CD14-positive monocyte (primary cell): ENCODE measurements at regions not wholly inside any gene's neighbourhood (a gene's known extent, or its start where the extent isn't known, plus 50 kb on each side); places are given as distances from the start of the nearest gene placed in this dataset.

Source experiments
- DNase-seq, 3 donors: peaks; one replicate each; pipeline ENCODE4 v3.0.0-alpha.2; 2011 to 2022
- H2AFZ ChIP-seq: 2 replicates; pipeline ENCODE4 v1.6.0; 2012; ENCODE audit warnings: mild to moderate bottlenecking, low read depth, low read length, inconsistent platforms; ENCODE audit not compliant: insufficient read depth, poor library complexity, severe bottlenecking
- H3K27ac ChIP-seq, 2 donors: 1 replicate in 1 of 2; 2 replicates in 1 of 2; pipeline ENCODE4 v1.5.1; 2012 to 2013; ENCODE audit warnings: low read length in 2 of 2, control low read depth in 1 of 2, inconsistent platforms in 1 of 2, low read depth in 1 of 2, mild to moderate bottlenecking in 1 of 2
- H3K27me3 ChIP-seq, 2 donors: one replicate each; pipeline versions ENCODE4 v1.6.0 to v1.6.1; 2011 to 2013; ENCODE audit warnings: low read length in 2 of 2; ENCODE audit not compliant: control insufficient read depth in 2 of 2, insufficient read depth in 2 of 2
- H3K36me3 ChIP-seq, 2 donors: replicated peaks in 1 of 2; 1 replicate in 1 of 2; 2 replicates in 1 of 2; pipeline versions ENCODE4 v1.5.1 to v1.6.1; 2012 to 2013; ENCODE audit warnings: low read length in 2 of 2, control low read depth in 1 of 2, inconsistent platforms in 1 of 2, mild to moderate bottlenecking in 1 of 2; ENCODE audit not compliant: insufficient read depth in 2 of 2, control insufficient read depth in 1 of 2
- H3K4me1 ChIP-seq, 2 donors: 1 replicate in 1 of 2; 2 replicates in 1 of 2; pipeline versions ENCODE4 v1.5.1 to v1.6.1; 2012 to 2013; ENCODE audit warnings: low read length in 2 of 2, control low read depth in 1 of 2, inconsistent platforms in 1 of 2, mild to moderate bottlenecking in 1 of 2, moderate library complexity in 1 of 2; ENCODE audit not compliant: insufficient read depth in 2 of 2, control insufficient read depth in 1 of 2
- H3K4me2 ChIP-seq: replicated peaks from 2 replicates; pipeline ENCODE3; 2012; ENCODE audit warnings: low read length, moderate library complexity, mild to moderate bottlenecking; ENCODE audit not compliant: poor library complexity, severe bottlenecking; ENCODE audit errors: extremely low read depth
- H3K4me3 ChIP-seq, 3 experiments: fragments of 200-600 bp in 1 of 3; sonication (generic) in 1 of 3; replicated peaks in 1 of 3; 1 replicate in 2 of 3; 2 replicates in 1 of 3; pipeline ENCODE4 v1.5.1; 2011 to 2013; ENCODE audit warnings: low read length in 3 of 3, mild to moderate bottlenecking in 3 of 3, control low read depth in 2 of 3, low read depth in 2 of 3, inconsistent platforms in 1 of 3, moderate library complexity in 1 of 3
- H3K79me2 ChIP-seq: 2 replicates; pipeline ENCODE4 v1.6.0; 2012; ENCODE audit warnings: mild to moderate bottlenecking, control low read depth, inconsistent platforms, low read length, moderate library complexity; ENCODE audit not compliant: insufficient read depth
- H3K9ac ChIP-seq: 2 replicates; pipeline ENCODE4 v1.6.0; 2017; ENCODE audit warnings: low read length, mild to moderate bottlenecking; ENCODE audit not compliant: insufficient read depth, poor library complexity, severe bottlenecking
- H3K9me3 ChIP-seq, 2 donors: replicated peaks in 1 of 2; 1 replicate in 1 of 2; 2 replicates in 1 of 2; pipeline versions ENCODE4 v1.5.1 to v1.6.1; 2012 to 2013; ENCODE audit warnings: low read length in 2 of 2, control low read depth in 1 of 2; ENCODE audit not compliant: control insufficient read depth in 1 of 2, insufficient read depth in 1 of 2
- H4K20me1 ChIP-seq: 2 replicates; pipeline ENCODE4 v1.6.0; 2012; ENCODE audit warnings: mild to moderate bottlenecking, low read length, control low read depth, moderate library complexity; ENCODE audit not compliant: insufficient read depth
- H3K27ac Mint-ChIP-seq, 7 donors: one replicate each; pipeline ENCODE4 v1.8.0; 2020; ENCODE audit warnings: mild to moderate bottlenecking in 7 of 7, mixed read lengths in 7 of 7, moderate library complexity in 6 of 7, inconsistent platforms in 2 of 7
- H3K27me3 Mint-ChIP-seq, 3 donors: one replicate each; pipeline ENCODE4 v1.8.0; 2021 to 2022; ENCODE audit warnings: low read depth in 3 of 3, mild to moderate bottlenecking in 3 of 3, mixed read lengths in 3 of 3, moderate library complexity in 3 of 3, inconsistent platforms in 1 of 3
- H3K36me3 Mint-ChIP-seq, 2 donors: one replicate each; pipeline ENCODE4 v1.8.0; 2020; ENCODE audit warnings: mixed read lengths in 2 of 2, inconsistent platforms in 1 of 2, mild to moderate bottlenecking in 1 of 2
- H3K4me1 Mint-ChIP-seq: one replicate; pipeline ENCODE4 v1.8.0; 2020; ENCODE audit warnings: mild to moderate bottlenecking, mixed read lengths
- H3K4me3 Mint-ChIP-seq, 2 donors: one replicate each; pipeline ENCODE4 v1.8.0; 2020; ENCODE audit warnings: mild to moderate bottlenecking in 2 of 2, mixed read lengths in 2 of 2, moderate library complexity in 1 of 2
- H3K9me3 Mint-ChIP-seq, 7 donors: one replicate each; pipeline ENCODE4 v1.8.0; 2020 to 2022; ENCODE audit warnings: mixed read lengths in 7 of 7, mild to moderate bottlenecking in 6 of 7, moderate library complexity in 6 of 7, inconsistent platforms in 2 of 7
- CTCF ChIP-seq: fragments of 200-600 bp; IDR thresholded peaks from one replicate; pipeline ENCODE4 v1.8.0; 2022; ENCODE audit warnings: antibody characterized with exemption, mild to moderate bottlenecking
- WGBS: methylation state at CpG from one replicate; pipeline ENCODE4 v1.1.5; 2013; ENCODE audit warnings: missing lambda C conversion rate; ENCODE audit not compliant: insufficient coverage; 5-methylcytosine and 5-hydroxymethylcytosine counted together
- intact Hi-C, 2 donors: fragments of 100-400 bp; cut with micrococcal nuclease; formaldehyde crosslinking; loops; one replicate each; pipeline versions ENCODE4 v1.15.0 to v1.15.1; 2023

GRCh38 chr5:93096561-93096960, 484.5 kb downstream of the NR2F1-AS1 start:
- H3K4me1 Mint-ChIP-seq = no peaks in the 10 kb centered on the region

GRCh38 chr5:93092349-93093105, 488.5 kb downstream of the NR2F1-AS1 start:
- no peaks in the 10 kb centered on the region for H3K4me1 Mint-ChIP-seq
- Histone ChIP-seq H3K4me2 (no peak overlapping the region), H3K27ac (no peak overlapping the region), H3K27me3 (no peaks in the 10 kb centered on the region), H3K36me3 (no peaks in the 10 kb centered on the region), H4K20me1 (no peaks in the 10 kb centered on the region), H3K4me1 (no peaks in the 10 kb centered on the region), H3K9me3 (no peaks in the 10 kb centered on the region), H3K9ac (no peak overlapping the region), H2AFZ (no peak overlapping the region), H3K4me3 (no peak overlapping the region), H3K79me2 (no peaks in the 10 kb centered on the region)
- WGBS = 100% methylated on average over 1 of the region's 2 CpGs
- no peaks in the 10 kb centered on the region for H3K36me3 Mint-ChIP-seq
- H3K4me3 Mint-ChIP-seq = no peak overlapping the region
- peaks cover 0 to 8% (median 2%) of the 10 kb centered on the region in 7 donors for H3K9me3 Mint-ChIP-seq
- intact Hi-C loops = no loop called here
- DNase-seq = no peak
- H3K27ac Mint-ChIP-seq = no peak overlapping the region
- H3K27me3 Mint-ChIP-seq = no peaks in the 10 kb centered on the region
- no peak for TF ChIP-seq CTCF

More at GRCh38 chr5:93096561-93096960, 484.5 kb downstream of the NR2F1-AS1 start:
- DNase-seq = no peak
- Histone ChIP-seq H3K4me3 (no peak overlapping the region), H3K4me2 (no peak overlapping the region), H2AFZ (no peak overlapping the region), H3K9me3 (peaks cover 0 to 3% of the 10 kb centered on the region in 2 donors), H3K27me3 (no peaks in the 10 kb centered on the region), H4K20me1 (no peaks in the 10 kb centered on the region), H3K36me3 (no peaks in the 10 kb centered on the region), H3K27ac (no peak overlapping the region), H3K79me2 (no peaks in the 10 kb centered on the region), H3K4me1 (no peaks in the 10 kb centered on the region), H3K9ac (no peak overlapping the region)
- H3K27me3 Mint-ChIP-seq = no peaks in the 10 kb centered on the region
- intact Hi-C loops = no loop called here
- H3K9me3 Mint-ChIP-seq = peaks cover 2 to 11% (median 3%) of the 10 kb centered on the region in 7 donors
- no peak for TF ChIP-seq CTCF
- H3K27ac Mint-ChIP-seq = no peak overlapping the region
- no CpG with 5 or more reads among the region's 1 CpG for WGBS
- H3K36me3 Mint-ChIP-seq = no peaks in the 10 kb centered on the region
- H3K4me3 Mint-ChIP-seq = no peak overlapping the region
